Activated naive CD4-positive, alpha-beta T cell treated with anti-CD3 and anti-CD28 coated beads, Interleukin-2, amount 10 ng/mL, durations not matched to agents 7 days and 5 days (primary cell): ENCODE measurements at regions not wholly inside any gene's neighbourhood (a gene's known extent, or its start where the extent isn't known, plus 50 kb on each side); places are given as distances from the start of the nearest gene placed in this dataset.
A peak's percentile ranks its signal among the peaks of the same experiment; 100 is the strongest.
"Not testable (repeated sequence)": the region's sequence is repeated elsewhere in the genome, so short reads cannot be mapped to it uniquely, and the experiment has no call there.

Source experiments
- CTCF ChIA-PET: fragments of 350-600 bp; sonication (Branson Sonifier 250); formaldehyde crosslinking; loops from one replicate; lab custom pipeline; 2021; ENCODE audit warnings: antibody characterized with exemption; lab: Charles Lee
- DNase-seq: peaks from one replicate; pipeline ENCODE4 v3.0.0-alpha.2; 2020
- H3K27ac Mint-ChIP-seq: one replicate; pipeline ENCODE4 v1.8.0; 2021; ENCODE audit warnings: mild to moderate bottlenecking, moderate library complexity, mixed read lengths
- H3K27me3 Mint-ChIP-seq: one replicate; pipeline ENCODE4 v1.8.0; 2021; ENCODE audit warnings: mild to moderate bottlenecking, mixed read lengths
- H3K36me3 Mint-ChIP-seq: one replicate; pipeline ENCODE4 v1.8.0; 2021; ENCODE audit warnings: mixed read lengths
- H3K4me1 Mint-ChIP-seq: one replicate; pipeline ENCODE4 v1.8.0; 2021; ENCODE audit warnings: mixed read lengths
- H3K4me3 Mint-ChIP-seq: one replicate; pipeline ENCODE4 v1.8.0; 2021; ENCODE audit warnings: mild to moderate bottlenecking, moderate library complexity, mixed read lengths
- H3K9me3 Mint-ChIP-seq: one replicate; pipeline ENCODE4 v1.8.0; 2021; ENCODE audit warnings: mixed read lengths

- H3K4me1 Mint-ChIP-seq, DNase-seq, H3K4me3 Mint-ChIP-seq, CTCF ChIA-PET, H3K27ac Mint-ChIP-seq, H3K27me3 Mint-ChIP-seq, H3K36me3 Mint-ChIP-seq, H3K9me3 Mint-ChIP-seq: not testable (repeated sequence)
These were observed 473.3 kb downstream of the SPATA31A6 start for GRCh38 chr9:42656789-42657188.

GRCh38 chr9:42657496-42657895, 474.0 kb downstream of the SPATA31A6 start:
- DNase-seq, H3K36me3 Mint-ChIP-seq: not testable (repeated sequence)

DNA sequence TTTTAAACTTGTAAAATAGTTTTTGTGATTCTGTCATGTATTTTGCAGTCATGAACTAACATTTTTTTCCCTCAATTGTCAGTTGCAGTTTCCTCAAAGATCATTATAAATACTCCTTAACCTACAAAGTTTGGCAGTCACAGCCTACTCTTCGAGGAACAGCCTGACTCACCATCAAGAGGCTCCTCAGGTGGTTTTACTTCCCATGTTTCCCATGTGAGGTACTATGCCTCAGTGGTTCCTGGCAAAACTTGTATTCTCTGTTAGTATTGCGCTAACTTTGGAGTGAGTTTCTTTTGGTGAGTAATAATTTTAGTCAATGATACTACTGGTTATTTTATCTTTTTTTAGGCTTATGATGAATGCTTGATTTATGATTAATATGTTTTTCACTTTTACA, 513.7 kb downstream of the SPATA31A6 start:
- H3K9me3 Mint-ChIP-seq, DNase-seq, H3K27me3 Mint-ChIP-seq, H3K27ac Mint-ChIP-seq, H3K4me3 Mint-ChIP-seq, H3K4me1 Mint-ChIP-seq, CTCF ChIA-PET, H3K36me3 Mint-ChIP-seq: not testable (repeated sequence)

More at GRCh38 chr9:42657496-42657895, 474.0 kb downstream of the SPATA31A6 start:
- H3K4me3 Mint-ChIP-seq, H3K27ac Mint-ChIP-seq, H3K4me1 Mint-ChIP-seq, H3K27me3 Mint-ChIP-seq, CTCF ChIA-PET, H3K9me3 Mint-ChIP-seq: not testable (repeated sequence)

DNA sequence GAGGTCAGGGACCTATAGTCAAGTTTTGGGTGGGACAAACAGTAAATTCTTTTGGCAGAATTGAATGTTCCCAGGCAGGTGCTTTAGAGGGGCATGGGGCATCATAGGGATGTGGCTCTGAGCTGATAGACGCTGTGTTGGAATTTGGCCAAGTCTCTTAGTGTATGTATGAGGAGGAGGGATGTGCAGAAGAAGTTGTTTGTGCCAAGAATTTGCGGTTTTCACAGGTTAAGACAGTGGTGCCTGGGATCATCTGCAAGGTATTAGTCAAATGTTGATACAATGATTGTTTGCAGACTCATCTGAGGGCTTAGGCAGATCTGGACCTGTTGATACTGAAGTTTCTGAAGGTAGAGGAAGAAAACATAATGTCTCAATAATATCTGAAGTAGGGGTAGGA, 519.4 kb downstream of the SPATA31A6 start:
- H3K27me3 Mint-ChIP-seq, H3K4me1 Mint-ChIP-seq, DNase-seq, H3K9me3 Mint-ChIP-seq, H3K4me3 Mint-ChIP-seq, H3K36me3 Mint-ChIP-seq, CTCF ChIA-PET, H3K27ac Mint-ChIP-seq: not testable (repeated sequence)

DNA sequence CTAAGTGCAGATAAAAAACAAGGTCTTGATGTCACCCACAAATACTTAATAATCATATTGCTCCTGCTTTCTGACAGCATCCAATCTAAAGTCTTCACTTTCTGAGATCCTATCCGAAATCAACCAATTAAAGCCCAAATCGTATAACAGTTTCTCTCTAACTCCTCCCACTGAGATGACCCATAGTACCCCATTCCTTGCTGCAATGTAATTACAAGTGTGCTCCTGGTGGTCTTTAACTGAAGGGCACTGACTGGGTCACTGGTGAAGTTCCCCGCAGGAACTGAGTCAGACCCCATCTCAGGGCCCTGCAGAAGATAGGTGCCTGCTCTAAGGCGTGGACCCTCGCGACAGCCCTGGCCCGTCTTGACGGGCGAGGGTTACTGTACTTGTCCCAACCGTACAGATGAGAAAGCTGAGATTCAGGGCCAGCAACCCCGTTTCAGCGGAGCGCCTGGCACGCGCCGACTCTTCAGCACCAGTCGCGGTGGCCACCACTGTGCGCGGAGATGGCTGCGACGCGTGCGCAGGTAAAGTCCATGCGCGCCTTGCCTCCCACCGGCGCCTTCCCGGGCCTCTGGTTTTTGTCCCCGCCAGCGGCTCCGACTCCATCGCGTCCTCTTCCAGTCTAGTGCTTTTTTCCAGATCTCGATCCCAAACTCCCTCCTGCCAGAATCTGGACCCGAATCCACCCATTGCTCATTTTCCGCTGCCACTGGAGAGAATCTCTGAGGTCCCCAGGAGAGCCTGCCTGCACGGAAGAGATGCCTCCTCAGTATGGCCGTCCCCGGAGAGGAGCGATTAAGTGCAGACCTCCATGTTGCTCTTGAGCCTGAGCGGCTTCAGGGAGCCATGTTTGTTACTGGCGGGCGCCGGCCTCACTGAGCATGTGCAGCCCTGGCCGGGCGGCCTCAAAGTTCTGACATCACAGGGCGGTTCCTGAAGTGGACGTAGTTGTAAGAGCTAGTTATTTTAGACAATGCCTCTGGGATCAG, 541.7 kb downstream of the SPATA31A6 start:
- H3K4me1 Mint-ChIP-seq, H3K36me3 Mint-ChIP-seq, H3K9me3 Mint-ChIP-seq, H3K4me3 Mint-ChIP-seq, CTCF ChIA-PET, H3K27ac Mint-ChIP-seq, H3K27me3 Mint-ChIP-seq: not testable (repeated sequence)
- peak; percentile 47 for DNase-seq

GRCh38 chr9:42743030-42743814, 559.8 kb downstream of the SPATA31A6 start:
- not testable (repeated sequence) for H3K4me3 Mint-ChIP-seq, H3K27ac Mint-ChIP-seq, H3K36me3 Mint-ChIP-seq, H3K27me3 Mint-ChIP-seq, H3K9me3 Mint-ChIP-seq, H3K4me1 Mint-ChIP-seq
- CTCF ChIA-PET, result interaction anchor here (0.7 kb wide), 1 partner anchor 9 kb away, joined by 3 read pairs; no protein-coding TSS in a partner anchor
- peak; percentile 72 for DNase-seq

DNA sequence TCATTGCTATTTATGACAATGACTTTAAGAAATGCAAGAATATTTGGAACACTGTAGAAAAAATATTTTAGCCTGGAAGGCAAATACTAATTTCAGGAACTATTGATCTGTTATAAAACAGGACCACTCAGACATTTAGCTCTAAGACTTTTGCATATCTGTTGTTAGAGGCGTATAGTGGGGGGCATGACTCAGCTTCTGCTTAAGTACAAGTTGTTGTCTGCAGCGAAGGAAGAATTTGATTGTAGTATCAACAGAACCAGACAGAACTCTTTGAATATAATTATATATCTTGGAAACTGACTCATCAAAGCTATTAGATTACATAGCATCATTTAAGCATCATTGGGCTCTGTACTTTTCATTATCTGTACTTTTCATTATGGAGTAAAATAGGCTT, 573.8 kb downstream of the SPATA31A6 start:
- H3K36me3 Mint-ChIP-seq, H3K4me3 Mint-ChIP-seq, H3K27me3 Mint-ChIP-seq, H3K27ac Mint-ChIP-seq, H3K4me1 Mint-ChIP-seq, DNase-seq, CTCF ChIA-PET, H3K9me3 Mint-ChIP-seq: not testable (repeated sequence)

DNA sequence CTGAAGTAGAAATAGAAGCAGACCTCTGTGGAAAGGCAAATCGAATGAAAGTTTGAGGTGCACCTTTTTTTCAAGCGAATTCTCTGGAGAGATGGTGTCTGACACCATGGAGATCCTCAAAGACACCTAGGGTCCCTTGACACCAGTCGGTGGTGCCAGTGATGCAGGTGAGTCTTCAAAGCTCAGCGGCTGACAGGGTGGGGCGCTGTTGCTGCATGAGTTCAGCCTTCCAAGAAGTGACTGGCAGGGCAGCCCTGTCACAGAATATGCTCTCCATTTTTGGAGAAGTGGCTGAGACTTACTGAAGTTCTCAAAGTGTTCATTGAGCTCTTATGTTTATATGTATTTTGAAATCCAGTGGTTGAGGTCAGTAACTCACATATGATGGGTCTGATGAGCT, 575.9 kb downstream of the SPATA31A6 start:
- H3K27ac Mint-ChIP-seq, DNase-seq, H3K9me3 Mint-ChIP-seq, H3K4me1 Mint-ChIP-seq, CTCF ChIA-PET, H3K4me3 Mint-ChIP-seq, H3K27me3 Mint-ChIP-seq, H3K36me3 Mint-ChIP-seq: not testable (repeated sequence)

DNA sequence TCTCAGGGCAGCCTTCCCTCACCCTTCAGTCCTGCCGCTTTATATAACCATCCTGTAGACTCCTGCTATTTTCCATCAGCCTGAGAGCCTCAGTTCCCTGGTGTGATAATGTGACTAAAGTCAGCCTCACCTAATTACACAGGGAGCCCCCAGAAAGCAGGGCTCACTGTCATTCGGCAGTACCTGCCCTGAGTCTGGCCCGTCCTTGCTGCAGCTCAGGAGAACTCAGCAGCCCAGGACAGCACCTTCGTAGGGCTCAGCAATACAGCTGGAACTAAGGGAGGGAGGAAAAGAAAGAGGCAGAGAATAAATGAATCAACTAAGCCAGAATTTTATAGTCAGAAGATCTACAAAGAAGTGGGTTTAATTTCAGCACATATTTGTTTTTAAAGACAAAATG, 598.7 kb downstream of the SPATA31A6 start:
- H3K36me3 Mint-ChIP-seq, DNase-seq, H3K27me3 Mint-ChIP-seq, H3K4me3 Mint-ChIP-seq, H3K9me3 Mint-ChIP-seq, H3K4me1 Mint-ChIP-seq, H3K27ac Mint-ChIP-seq, CTCF ChIA-PET: not testable (repeated sequence)

DNA sequence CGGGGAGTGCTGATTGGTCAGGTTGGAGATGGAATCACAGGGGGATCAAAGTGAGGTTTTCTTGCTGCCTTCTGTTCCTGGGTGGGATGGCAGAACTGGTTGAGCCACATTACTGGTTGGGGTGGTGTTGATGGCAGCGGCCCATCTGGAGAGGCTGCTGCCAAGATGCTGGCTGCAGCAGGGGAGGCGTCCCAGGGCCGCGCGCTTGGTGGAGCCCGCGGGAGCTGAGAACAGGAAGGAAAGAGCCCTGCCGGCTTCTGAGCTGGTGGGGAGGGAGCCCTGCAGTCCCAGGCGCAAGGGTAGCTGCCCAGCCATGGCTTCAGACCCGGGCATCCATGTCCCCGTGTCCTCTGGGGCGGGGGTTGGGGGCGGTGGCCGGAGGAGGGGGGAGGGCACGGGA, 609.3 kb downstream of the SPATA31A6 start:
- H3K9me3 Mint-ChIP-seq, CTCF ChIA-PET, H3K4me1 Mint-ChIP-seq, H3K36me3 Mint-ChIP-seq, H3K27ac Mint-ChIP-seq, DNase-seq, H3K4me3 Mint-ChIP-seq, H3K27me3 Mint-ChIP-seq: not testable (repeated sequence)

GRCh38 chr9:42798571-42798970, 615.1 kb downstream of the SPATA31A6 start:
- DNase-seq, H3K36me3 Mint-ChIP-seq: not testable (repeated sequence)

GRCh38 chr9:42802716-42803115, 619.3 kb downstream of the SPATA31A6 start:
- H3K27ac Mint-ChIP-seq, H3K4me3 Mint-ChIP-seq, H3K9me3 Mint-ChIP-seq, H3K4me1 Mint-ChIP-seq, H3K27me3 Mint-ChIP-seq, CTCF ChIA-PET, DNase-seq, H3K36me3 Mint-ChIP-seq: not testable (repeated sequence)

More at GRCh38 chr9:42798571-42798970, 615.1 kb downstream of the SPATA31A6 start:
- not testable (repeated sequence) for H3K27ac Mint-ChIP-seq, H3K9me3 Mint-ChIP-seq, H3K4me3 Mint-ChIP-seq, H3K4me1 Mint-ChIP-seq, H3K27me3 Mint-ChIP-seq
- CTCF ChIA-PET, result interaction anchor here (0.5 kb wide), 1 partner anchor 461 kb away, joined by 3 read pairs; no protein-coding TSS in a partner anchor

GRCh38 chr9:42806674-42807073, 623.2 kb downstream of the SPATA31A6 start:
- CTCF ChIA-PET, H3K4me3 Mint-ChIP-seq, H3K36me3 Mint-ChIP-seq, H3K4me1 Mint-ChIP-seq, H3K27me3 Mint-ChIP-seq, DNase-seq, H3K9me3 Mint-ChIP-seq, H3K27ac Mint-ChIP-seq: not testable (repeated sequence)

- H3K4me3 Mint-ChIP-seq, H3K27me3 Mint-ChIP-seq, DNase-seq, H3K4me1 Mint-ChIP-seq, H3K36me3 Mint-ChIP-seq, CTCF ChIA-PET, H3K27ac Mint-ChIP-seq, H3K9me3 Mint-ChIP-seq: not testable (repeated sequence)
These were observed 638.0 kb downstream of the SPATA31A6 start for GRCh38 chr9:42821468-42821867.

GRCh38 chr9:42848156-42848555, 664.7 kb downstream of the SPATA31A6 start:
- peaks cover 19% of the 10 kb centered on the region for H3K27me3 Mint-ChIP-seq
- H3K9me3 Mint-ChIP-seq, H3K36me3 Mint-ChIP-seq, H3K27ac Mint-ChIP-seq, CTCF ChIA-PET, H3K4me3 Mint-ChIP-seq, H3K4me1 Mint-ChIP-seq, DNase-seq: not testable (repeated sequence)
